22Rv1 (cell line): ENCODE measurements at regions not wholly inside any gene's neighbourhood (a gene's known extent, or its start where the extent isn't known, plus 50 kb on each side); places are given as distances from the start of the nearest gene placed in this dataset.

Experiments
- CTCF ChIP-seq: fragments of 450-650 bp; IDR thresholded peaks from 2 replicates; pipeline ENCODE4 v1.5.1; 2017; ENCODE audit warnings: mild to moderate bottlenecking
- ZFX ChIP-seq: fragments of 450-650 bp; IDR thresholded peaks from 2 replicates; pipeline ENCODE4 v1.6.1; 2017; ENCODE audit warnings: antibody characterized with exemption, borderline replicate concordance

DNA sequence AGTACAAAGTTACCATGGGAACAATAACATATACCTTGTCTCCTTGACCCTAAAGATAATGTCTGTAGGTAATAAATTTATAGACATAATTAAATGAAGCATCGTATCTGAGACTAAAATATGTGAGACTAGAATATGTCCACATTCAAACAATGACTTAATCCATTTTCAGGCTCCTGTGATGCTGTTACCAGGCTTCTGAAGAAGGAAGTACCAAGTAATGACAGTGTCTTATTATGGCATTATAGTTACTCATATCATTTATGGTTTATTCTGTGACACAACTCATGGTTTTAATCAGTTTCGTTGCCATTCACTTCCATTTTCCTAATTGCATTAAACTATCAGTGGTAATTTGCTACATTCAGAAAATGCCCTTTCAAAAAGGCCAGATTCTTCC, 100.6 kb upstream of the GPM6B start:
- TF ChIP-seq CTCF (no peak), ZFX (no peak)
